Esophagus squamous epithelium (tissue), 4 donors: ENCODE measurements at regions not wholly inside any gene's neighbourhood (a gene's known extent, or its start where the extent isn't known, plus 50 kb on each side); places are given as distances from the start of the nearest gene placed in this dataset.

Experiments used
- CTCF ChIP-seq, 6 experiments: fragments of 450-650 bp in 4 of 6; fragments of 200-600 bp in 2 of 6; sonication (generic) in 2 of 6; IDR thresholded peaks; one replicate each; pipeline ENCODE4 v1.5.1; 2016 to 2019; ENCODE audit warnings: antibody characterized with exemption in 6 of 6, mild to moderate bottlenecking in 4 of 6, moderate library complexity in 4 of 6
- POLR2A ChIP-seq, 4 donors: fragments of 450-650 bp; IDR thresholded peaks; one replicate each; pipeline ENCODE4 v1.6.1; 2017; ENCODE audit warnings: antibody characterized with exemption in 4 of 4, mild to moderate bottlenecking in 4 of 4, moderate library complexity in 3 of 4

- TF ChIP-seq CTCF (IDR thresholded peaks at IDR 0.05) = no peak
- TF ChIP-seq POLR2A (IDR thresholded peaks at IDR 0.05) = no peak
Observed at GRCh38 chr1:116322752-116323405, 50.2 kb upstream of the ATP1A1 start.
